Neural progenitor cell (in vitro differentiated cells): ENCODE measurements at regions not wholly inside any gene's neighbourhood (a gene's known extent, or its start where the extent isn't known, plus 50 kb on each side); places are given as distances from the start of the nearest gene placed in this dataset.

Experiments used
- CTCF ChIP-seq: fragments of 200-600 bp; sonication (generic); IDR thresholded peaks from 2 replicates; pipeline ENCODE4 v1.5.1; 2017; ENCODE audit warnings: antibody characterized with exemption, mild to moderate bottlenecking
- EZH2 ChIP-seq: fragments of 200-600 bp; sonication (generic); IDR thresholded peaks from 2 replicates; pipeline ENCODE4 v1.6.1; 2017; ENCODE audit warnings: antibody characterized with exemption, mild to moderate bottlenecking, moderate library complexity
- EZH2phosphoT487 ChIP-seq: fragments of 200-600 bp; sonication (generic); IDR thresholded peaks from 2 replicates; pipeline ENCODE4 v1.6.1; 2017; ENCODE audit warnings: antibody characterized with exemption

GRCh38 chr16:6498858-6499257 is 833.8 kb upstream of the RBFOX1 start:
- TF ChIP-seq CTCF: no peak
- no peak for TF ChIP-seq EZH2phosphoT487
- no peak for TF ChIP-seq EZH2
